Fibroblast of skin of abdomen (primary cell): ENCODE measurements at regions not wholly inside any gene's neighbourhood (a gene's known extent, or its start where the extent isn't known, plus 50 kb on each side); places are given as distances from the start of the nearest gene placed in this dataset.
"Not testable (repeated sequence)": the region's sequence is repeated elsewhere in the genome, so short reads cannot be mapped to it uniquely, and the experiment has no call there.

Source experiments
- DNase-seq: peaks from one replicate; pipeline ENCODE4 v3.0.0-alpha.2; 2013

DNA sequence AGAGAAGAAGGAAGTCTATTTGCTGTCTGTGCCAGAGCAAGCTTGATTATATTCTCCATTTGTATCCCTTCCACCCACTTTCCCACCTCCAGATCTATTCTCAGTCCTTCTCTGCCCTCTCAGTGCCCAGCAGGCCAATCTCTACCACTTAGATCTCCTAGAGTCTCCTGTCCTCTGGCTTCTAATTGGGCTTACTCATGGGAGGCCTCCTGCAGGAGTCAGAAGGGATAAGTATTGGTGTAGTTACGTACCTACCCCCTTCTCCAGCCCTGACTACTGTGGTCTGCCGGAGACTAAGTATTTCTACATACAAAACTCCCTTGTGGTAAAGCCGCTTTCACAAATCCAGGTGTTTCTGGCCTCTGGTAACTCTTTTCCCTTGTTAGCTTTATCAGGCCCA is 221.2 kb downstream of the PTGER3 start:
- no peak for DNase-seq

DNA sequence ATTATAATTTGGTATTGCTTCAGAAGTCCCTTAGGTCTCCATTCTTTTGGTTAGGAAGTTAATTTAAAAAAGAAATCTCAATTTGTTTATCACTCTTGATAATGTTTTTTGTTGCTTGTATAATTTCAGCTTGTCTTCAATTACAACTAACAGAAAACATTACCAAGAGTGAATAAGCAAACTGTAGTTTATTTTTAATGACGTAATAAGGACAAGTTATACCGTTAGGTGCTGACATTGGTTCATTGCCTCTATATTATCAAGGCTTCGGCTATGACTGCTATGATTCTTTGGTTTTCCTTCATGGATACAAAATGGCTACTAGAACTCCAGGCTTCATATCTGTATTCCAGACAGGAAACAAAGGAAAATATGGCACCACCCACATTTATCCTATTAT is 220.6 kb downstream of the PTGER3 start:
- no peak for DNase-seq

DNA sequence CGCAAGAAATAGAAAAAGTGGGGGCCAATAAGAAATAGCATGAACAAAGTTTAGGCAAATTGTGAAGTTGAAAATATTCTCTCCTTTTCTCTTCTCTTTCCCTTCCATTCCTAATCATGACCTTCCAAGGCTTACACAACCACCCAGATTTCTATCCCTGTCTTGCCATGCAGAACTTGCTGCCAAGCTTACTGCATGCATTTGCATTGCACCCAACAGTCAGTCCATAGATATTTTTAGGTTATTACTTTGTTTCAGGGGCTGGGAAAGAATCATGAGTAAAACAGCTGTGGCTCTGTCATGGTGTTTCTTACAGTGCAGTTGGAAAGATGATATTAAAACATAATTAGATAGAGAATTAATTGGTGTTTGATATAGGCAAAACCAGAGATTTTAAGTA is 219.4 kb downstream of the PTGER3 start:
- no peak for DNase-seq

DNA sequence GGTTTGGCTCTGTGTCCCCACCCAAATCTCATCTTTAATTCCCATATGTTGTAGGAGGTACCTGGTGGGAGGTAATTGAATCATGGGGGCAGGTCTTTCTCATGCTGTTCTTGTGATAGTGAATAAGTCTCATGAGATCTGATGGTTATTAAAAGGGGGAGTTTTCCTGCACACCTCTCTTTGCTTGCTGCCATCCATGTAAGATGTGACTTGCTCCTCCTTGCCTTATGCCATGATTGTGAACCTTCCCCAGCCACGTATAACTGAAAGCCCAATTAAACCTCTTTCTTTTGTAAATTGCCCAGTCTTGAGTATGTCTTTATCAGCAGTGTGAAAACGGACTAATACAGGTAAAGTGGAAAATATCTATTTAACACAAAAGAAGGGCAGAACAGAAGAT is 213.3 kb downstream of the PTGER3 start:
- DNase-seq, result not testable (repeated sequence)

GRCh38 chr1:70836456-70836855 is 211.2 kb downstream of the PTGER3 start:
- DNase-seq, result no peak

DNA sequence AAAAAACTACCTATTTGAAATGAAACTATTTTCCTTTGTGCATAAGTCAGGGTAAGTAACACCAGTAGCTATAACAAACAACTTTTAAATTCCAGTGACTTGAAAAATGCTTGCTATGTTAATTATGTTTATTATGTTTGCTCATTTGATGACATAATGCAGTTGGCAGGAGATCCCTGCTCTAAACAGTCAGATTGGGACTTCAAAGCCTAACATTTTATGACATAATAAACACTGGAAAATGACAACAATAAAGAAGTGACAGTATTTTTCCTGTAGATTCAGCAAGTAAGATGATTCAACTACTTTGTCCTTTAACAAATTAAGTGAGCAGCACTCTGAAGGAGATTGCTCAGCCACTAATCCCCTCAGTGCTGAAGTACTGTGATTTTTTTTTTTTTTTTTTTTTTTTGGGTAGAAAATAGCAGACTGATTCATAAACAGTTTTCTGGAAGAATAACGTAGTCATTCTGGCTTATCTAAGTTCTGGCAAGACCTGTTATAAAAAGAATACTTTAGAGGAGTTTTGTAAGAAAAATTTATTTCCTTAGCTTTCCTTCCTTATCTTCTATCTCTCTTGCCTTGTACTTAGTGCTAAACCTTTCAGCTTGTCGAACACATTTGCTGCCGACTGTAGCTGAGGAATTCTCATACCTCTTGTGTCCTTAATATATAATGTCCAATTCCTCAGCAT is 207.2 kb downstream of the PTGER3 start:
- no peak for DNase-seq

DNA sequence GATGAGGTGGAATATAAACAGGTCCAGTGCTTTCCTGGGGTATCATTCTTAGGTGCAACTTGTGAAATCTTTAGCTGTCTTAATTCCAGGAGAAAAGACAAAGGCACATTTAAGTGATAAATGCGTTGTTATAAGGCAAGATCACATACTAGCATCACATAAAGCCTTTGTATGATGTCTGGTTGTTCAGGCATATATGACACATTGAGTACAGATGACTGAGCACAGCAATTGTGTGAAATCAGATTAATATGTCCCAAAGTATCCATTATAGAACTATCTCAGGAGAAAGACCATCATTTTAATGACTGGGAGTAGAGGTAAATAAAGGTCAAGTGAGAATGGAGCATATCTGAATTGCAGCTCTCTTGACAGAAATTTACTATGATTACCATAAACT is 205.1 kb downstream of the PTGER3 start:
- no peak for DNase-seq

GRCh38 chr1:70843452-70843851 is 204.2 kb downstream of the PTGER3 start:
- no peak for DNase-seq

DNA sequence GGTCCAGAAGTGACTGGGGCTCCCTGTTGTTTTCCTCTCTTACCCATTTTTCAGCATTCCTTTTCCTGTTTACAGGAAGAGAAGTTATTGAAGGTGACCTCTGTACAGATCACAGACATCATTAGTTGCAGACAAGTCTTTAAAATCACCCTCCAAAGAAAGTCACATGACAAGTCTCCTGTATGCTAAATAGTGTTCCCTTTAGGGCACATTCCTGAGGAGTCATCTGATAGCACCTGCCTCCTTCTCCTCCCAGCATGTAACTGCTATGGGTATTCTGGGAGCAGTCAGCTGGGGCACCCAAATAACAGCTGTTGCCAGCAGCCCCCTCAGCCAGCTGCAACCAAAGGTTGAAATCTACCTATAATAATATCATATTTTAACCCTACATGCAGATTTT is 200.6 kb downstream of the PTGER3 start:
- DNase-seq, result no peak

GRCh38 chr1:70855203-70855602 is 192.4 kb downstream of the PTGER3 start:
- DNase-seq, result no peak

DNA sequence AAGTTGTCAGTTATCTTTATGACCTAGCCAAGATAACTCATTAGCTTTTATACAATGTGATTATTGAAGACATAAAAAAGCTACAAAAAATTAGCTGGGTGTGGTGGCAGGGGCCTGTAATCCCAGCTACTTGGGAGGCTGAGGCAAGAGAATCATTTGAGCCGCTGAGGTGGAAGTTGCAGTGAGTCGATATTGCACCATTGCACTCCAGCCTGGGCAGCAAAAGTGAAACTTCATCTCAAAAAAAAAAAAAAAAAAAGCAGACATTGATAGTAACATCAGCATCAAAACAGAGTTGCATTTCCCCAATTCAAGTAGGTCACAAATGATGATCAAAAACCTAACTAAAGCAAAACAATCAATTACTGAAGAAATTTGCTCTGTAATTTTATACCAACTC is 191.4 kb downstream of the PTGER3 start:
- DNase-seq, result no peak

DNA sequence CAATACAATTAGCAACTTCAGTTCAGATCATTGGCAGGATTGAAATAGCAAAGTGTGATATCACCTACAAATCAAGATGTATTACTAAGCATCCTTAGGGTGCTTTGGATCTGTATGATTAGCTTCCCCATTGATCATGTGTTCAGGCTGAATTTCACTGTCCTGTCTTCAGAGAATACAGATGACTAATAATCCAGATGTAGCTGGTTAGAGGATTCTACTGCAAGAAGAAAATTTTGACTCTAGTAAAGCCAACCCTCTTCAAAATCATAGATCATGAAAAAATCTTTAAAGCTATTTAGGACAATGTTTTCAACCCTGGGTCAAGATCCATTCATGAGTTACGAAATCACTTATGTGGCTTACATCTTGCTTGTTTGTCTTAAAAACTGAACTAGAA is 184.4 kb downstream of the PTGER3 start:
- no peak for DNase-seq

DNA sequence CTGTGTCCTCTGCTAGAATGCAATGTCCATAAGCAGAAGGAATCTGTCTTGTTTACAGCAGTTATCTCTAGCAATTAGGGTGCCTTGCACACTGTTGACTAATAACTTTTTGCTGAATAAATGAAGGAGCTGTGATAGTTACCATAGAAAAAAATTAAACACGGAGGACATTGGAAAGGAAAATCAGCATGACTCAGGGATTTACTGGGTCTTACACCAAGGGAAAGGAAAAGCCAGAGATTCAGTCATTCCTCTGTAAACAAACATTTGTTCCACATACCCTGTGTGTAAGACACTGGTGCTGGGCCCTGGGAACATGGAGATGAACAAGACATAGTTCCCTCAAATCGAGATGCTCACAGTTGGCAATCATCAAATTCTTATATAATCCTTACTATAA is 183.3 kb downstream of the PTGER3 start:
- DNase-seq, result no peak

DNA sequence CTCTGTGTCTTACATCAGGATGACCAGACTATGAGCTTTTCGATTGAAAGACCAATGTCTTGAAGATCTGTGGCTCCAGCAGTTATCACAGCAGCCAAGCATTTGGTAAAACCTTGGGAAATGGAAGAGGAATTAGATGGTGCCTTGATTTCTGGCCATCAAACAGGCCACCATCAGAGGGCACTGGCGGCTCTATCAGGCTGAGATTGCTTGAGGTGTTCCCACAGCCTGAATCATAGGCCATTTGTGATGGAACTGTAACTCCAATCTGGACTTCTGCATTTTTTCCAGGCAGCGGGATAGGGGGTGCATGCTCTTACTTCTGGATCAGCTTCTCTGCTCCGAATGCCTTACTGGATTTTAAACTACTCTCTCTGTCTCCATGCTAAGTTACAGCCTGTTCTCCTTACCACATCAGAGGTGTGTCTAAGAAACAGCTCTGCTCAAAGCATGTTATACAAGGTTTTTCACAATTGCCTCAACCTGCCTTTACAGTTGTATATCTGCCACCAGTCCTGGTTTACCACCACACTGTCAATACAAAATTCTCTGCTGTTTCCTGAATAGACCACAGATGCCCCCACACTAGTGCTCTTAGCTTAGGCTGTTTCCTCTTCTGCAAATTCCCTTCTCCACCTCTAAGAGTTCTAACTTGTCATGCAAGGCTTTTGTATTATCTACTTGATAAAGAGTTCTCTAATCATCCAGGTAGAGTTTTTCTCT is 180.9 kb downstream of the PTGER3 start:
- DNase-seq, result no peak

- DNase-seq, result no peak
These were observed 175.8 kb downstream of the PTGER3 start for GRCh38 chr1:70871790-70872189.

DNA sequence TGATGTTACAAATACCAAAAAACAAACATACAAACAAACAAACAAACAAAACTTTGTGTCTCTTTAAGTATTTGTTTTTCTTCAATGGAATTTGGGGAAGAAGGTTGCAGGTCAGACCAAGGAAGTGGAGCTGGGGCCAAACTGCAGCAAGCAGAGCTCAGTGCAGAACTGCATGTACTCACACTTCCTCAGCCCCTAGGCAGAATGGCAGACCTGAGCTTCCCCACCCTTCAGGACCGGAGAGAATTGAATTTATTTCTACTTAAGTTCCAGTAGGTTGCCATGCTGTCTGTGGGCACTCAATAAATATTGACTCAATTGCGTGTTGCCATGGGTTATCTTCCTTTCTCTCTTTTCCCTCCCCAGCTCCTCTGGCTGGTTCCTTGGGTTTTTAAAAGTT is 173.6 kb downstream of the PTGER3 start:
- no peak for DNase-seq

- no peak for DNase-seq
These were observed 172.8 kb downstream of the PTGER3 start for GRCh38 chr1:70874818-70875217.

DNA sequence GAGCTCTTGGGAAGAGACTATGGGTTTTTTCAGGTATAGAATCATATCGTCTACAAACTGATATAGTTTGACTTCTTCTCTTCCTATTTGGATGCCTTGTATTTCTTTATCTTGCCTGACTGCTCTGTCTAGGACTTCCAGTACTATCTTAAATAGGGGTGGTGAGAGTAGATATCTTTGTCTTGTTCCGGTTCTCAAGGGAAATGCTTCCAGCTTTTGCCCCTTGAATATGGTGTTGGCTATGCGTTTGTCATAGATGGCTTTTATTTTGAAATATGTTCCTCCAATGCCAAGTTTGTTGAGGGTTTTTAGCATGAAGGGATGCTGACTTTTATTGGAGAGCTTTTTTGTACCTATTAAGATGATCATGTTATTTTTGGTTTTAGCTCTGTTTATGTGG is 170.3 kb downstream of the PTGER3 start:
- DNase-seq, result no peak

- no peak for DNase-seq
These were observed 159.7 kb downstream of the PTGER3 start for GRCh38 chr1:70887936-70888335.

- no peak for DNase-seq
These were observed 158.9 kb downstream of the PTGER3 start for GRCh38 chr1:70888722-70889121.

- no peak for DNase-seq
These were observed 157.2 kb downstream of the PTGER3 start for GRCh38 chr1:70890408-70890807.

DNA sequence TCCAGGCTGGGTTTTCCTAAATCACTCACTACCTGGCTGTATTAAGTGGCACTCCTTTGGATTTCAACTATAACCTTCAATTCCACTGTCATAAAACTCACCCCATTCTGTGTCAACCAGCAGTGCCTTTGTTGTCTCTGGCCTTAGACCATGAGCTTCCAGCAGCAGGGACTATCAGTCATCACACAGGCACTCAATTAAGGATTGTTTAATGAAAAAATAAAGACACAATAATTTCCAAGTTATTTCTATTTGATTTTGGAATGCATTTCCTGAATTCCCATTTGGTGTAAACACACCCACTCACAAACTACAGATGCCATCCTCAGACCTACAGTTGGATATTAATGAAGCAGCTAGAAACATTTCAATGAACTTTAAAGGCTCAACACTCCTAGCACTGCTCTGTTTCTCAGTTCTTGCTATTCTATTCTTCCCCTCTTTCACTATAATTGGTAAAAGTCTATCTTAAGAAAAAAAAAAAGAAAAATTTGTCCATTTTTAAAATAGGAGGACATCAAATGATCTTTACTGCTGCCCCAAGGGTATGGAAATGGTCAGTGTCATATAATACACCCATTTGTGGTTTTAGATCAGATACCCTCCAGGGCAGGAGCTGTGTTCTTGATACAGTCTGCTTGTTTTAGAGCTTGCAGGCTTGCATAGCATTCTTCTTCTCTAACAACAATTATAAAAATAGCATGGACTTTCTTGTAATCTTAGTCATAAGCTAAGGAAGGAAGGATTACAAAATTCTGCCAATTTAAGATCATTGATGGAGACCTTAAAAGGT is 156.4 kb downstream of the PTGER3 start:
- DNase-seq, result no peak

- no peak for DNase-seq
These were observed 155.5 kb downstream of the PTGER3 start for GRCh38 chr1:70892140-70892539.

DNA sequence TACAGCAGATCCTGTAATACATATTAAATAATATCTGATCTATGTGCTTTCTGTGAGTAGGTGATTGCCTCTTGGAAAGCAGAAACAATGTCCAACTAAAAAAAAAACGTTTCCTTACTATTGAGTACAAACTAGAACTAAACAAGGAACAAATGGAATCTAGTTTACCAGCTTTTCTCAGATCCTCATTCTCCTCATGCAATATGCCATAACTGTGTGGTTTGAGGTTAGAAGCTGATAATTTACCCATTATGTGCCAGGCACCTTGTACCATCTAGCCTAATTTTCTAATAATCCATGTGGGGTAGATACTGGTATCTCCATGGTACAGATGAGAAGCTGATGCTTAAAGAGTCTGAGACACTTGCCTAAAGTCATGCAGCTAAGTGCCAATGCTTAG is 154.7 kb downstream of the PTGER3 start:
- no peak for DNase-seq
